ENCODE measurements at regions not wholly inside any gene's neighbourhood (a gene's known extent, or its start where the extent isn't known, plus 50 kb on each side); places are given as distances from the start of the nearest gene placed in this dataset.

- ATAC-seq (ENCODE audit: low FRiP score in 2 of 2) (no peak), DNase-seq (no peak)
- no peaks in the 10 kb centered on the region for H3K27me3 ChIP-seq
- peaks cover 9 to 13% (median 12%) of the 10 kb centered on the region in 4 donors for H3K4me1 ChIP-seq
- peak overlapping the region in 1 of 4 donors; percentile 48 for H3K27ac ChIP-seq
- TF ChIP-seq POLR2A (IDR thresholded peaks at IDR 0.05) = no peak
- TF ChIP-seq POLR2AphosphoS5 (IDR thresholded peaks at IDR 0.05) = no peak
- TF ChIP-seq, protein P1, sequence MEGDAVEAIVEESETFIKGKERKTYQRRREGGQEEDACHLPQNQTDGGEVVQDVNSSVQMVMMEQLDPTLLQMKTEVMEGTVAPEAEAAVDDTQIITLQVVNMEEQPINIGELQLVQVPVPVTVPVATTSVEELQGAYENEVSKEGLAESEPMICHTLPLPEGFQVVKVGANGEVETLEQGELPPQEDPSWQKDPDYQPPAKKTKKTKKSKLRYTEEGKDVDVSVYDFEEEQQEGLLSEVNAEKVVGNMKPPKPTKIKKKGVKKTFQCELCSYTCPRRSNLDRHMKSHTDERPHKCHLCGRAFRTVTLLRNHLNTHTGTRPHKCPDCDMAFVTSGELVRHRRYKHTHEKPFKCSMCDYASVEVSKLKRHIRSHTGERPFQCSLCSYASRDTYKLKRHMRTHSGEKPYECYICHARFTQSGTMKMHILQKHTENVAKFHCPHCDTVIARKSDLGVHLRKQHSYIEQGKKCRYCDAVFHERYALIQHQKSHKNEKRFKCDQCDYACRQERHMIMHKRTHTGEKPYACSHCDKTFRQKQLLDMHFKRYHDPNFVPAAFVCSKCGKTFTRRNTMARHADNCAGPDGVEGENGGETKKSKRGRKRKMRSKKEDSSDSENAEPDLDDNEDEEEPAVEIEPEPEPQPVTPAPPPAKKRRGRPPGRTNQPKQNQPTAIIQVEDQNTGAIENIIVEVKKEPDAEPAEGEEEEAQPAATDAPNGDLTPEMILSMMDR (IDR thresholded peaks at IDR 0.05) = no peak
- TF ChIP-seq EP300 (IDR thresholded peaks at IDR 0.05) = no peak
- peaks cover 0 to 3% (median 0%) of the 10 kb centered on the region in 4 donors for H3K9me3 ChIP-seq
- WGBS, 2 donors = 89 to 90% methylated on average over 8 of the region's 8 CpGs
- no peaks in the 10 kb centered on the region for H3K36me3 ChIP-seq
- no peak overlapping the region for H3K4me3 ChIP-seq
Observed at GRCh38 chr15:66884115-66884622, 181.2 kb upstream of the SMAD3 start.

DNA sequence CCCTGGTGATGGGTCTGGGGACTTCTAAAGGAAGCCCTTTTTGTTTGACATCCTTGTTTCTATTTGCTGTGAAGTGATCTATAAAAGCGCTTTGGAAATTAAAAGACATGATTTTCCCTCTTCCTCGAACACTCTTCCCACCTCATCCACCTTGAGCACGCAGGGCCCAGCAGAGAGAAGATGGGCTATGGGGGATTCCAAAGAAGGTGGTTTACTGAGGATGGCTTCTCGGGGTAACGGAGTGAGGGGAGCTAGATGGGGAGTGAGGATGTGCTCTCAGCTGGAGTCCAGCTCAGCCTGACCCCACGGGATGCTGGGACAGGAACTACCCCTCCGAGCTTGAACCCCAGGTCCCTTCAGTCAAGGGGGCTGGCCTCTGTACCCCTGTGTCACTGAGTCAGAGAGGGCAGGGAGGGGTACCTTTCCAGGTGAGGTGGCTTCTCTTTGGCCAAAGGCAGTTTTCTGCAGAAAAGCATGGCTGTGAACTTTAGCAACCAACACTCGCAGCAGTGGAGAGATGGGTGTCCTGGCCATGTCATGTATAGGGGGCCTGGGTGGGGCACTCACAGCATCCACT, 180.7 kb upstream of the SMAD3 start:
- Histone ChIP-seq H3K27me3 (no peaks in the 10 kb centered on the region), H3K9me3 (peaks cover 0 to 7% (median 0%) of the 10 kb centered on the region in 4 donors), H3K27ac (no peak overlapping the region), H3K4me3 (no peak overlapping the region), H3K4me1 (peaks cover 9 to 13% (median 12%) of the 10 kb centered on the region in 4 donors), H3K36me3 (no peaks in the 10 kb centered on the region)
- TF ChIP-seq EP300 (IDR thresholded peaks at IDR 0.05) = no peak
- no peak for TF ChIP-seq POLR2AphosphoS5 (IDR thresholded peaks at IDR 0.05)
- TF ChIP-seq POLR2A (IDR thresholded peaks at IDR 0.05) = no peak
- TF ChIP-seq, protein P1 (IDR thresholded peaks at IDR 0.05) = no peak
- DNase-seq (no peak), ATAC-seq (ENCODE audit: low FRiP score in 2 of 2) (no peak)
- whole genome bisulfite sequencing, 2 donors = 92 to 96% methylated on average over 7 to 8 of the region's 8 CpGs

DNA sequence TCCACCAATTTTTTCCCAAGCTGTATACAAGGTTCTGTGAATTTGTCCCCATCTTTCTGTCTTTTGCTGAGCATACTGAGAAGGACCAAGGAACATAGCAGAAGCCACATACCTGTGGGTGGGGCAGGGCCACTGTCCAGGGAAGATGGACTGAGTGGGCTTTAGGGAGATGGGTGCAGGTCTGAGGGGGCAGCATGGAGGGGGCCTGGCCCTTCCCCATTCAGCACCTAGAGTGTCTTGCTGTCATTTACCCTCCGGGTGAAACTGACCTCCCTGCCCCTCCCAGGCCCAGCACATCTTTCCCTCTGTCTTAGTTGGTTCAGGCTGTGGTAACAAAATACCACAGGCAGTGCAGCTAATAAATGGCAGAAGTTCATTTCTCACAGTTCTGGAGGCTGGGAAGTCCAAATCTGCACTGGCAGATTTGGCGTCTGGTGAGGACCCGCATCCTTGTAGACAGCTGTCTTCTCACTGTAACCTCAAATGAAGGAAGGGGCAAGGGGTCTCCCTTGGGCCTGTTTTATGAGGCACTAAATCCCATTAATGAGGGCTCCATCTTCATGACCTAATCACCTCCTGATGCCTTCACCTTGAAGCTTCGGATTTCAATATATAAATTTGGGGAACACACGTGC, 180.0 kb upstream of the SMAD3 start:
- DNase-seq (no peak), ATAC-seq (ENCODE audit: low FRiP score in 2 of 2) (no peak)
- H3K27ac ChIP-seq = no peak overlapping the region
- no peak for TF ChIP-seq POLR2AphosphoS5 (IDR thresholded peaks at IDR 0.05)
- no peak for TF ChIP-seq POLR2A (IDR thresholded peaks at IDR 0.05)
- TF ChIP-seq, protein P1 (IDR thresholded peaks at IDR 0.05) = no peak
- no peak for TF ChIP-seq EP300 (IDR thresholded peaks at IDR 0.05)
- WGBS, 2 donors = 85 to 96% methylated on average over 5 of the region's 5 CpGs
- no peak overlapping the region for H3K4me3 ChIP-seq
- H3K4me1 ChIP-seq = peaks cover 9 to 13% (median 12%) of the 10 kb centered on the region in 4 donors
- H3K9me3 ChIP-seq = peaks cover 0 to 12% (median 0%) of the 10 kb centered on the region in 4 donors
- no peaks in the 10 kb centered on the region for H3K27me3 ChIP-seq
- H3K36me3 ChIP-seq = no peaks in the 10 kb centered on the region

GRCh38 chr15:66886241-66886675, 179.1 kb upstream of the SMAD3 start:
- TF ChIP-seq POLR2A (IDR thresholded peaks at IDR 0.05) = no peak
- TF ChIP-seq POLR2AphosphoS5 (IDR thresholded peaks at IDR 0.05) = no peak
- TF ChIP-seq, protein P1 (IDR thresholded peaks at IDR 0.05) = no peak
- TF ChIP-seq EP300 (IDR thresholded peaks at IDR 0.05) = no peak
- no peak overlapping the region for H3K27ac ChIP-seq
- H3K27me3 ChIP-seq = no peaks in the 10 kb centered on the region
- 91% methylated on average over 8 to 9 of the region's 9 CpGs for WGBS, 2 donors
- H3K4me3 ChIP-seq = no peak overlapping the region
- peaks cover 9 to 13% (median 12%) of the 10 kb centered on the region in 4 donors for H3K4me1 ChIP-seq
- DNase-seq (no peak), ATAC-seq (ENCODE audit: low FRiP score in 2 of 2) (no peak)
- H3K9me3 ChIP-seq = peaks cover 0 to 12% (median 0%) of the 10 kb centered on the region in 4 donors
- H3K36me3 ChIP-seq = no peaks in the 10 kb centered on the region

Measured in upper lobe of left lung (tissue), 6 donors.